GDM1 (cell line): ENCODE measurements at regions not wholly inside any gene's neighbourhood (a gene's known extent, or its start where the extent isn't known, plus 50 kb on each side); places are given as distances from the start of the nearest gene placed in this dataset.

Experiments used
- DNase-seq: peaks from one replicate; lab custom pipeline; 2025; lab: John Stamatoyannopoulos, UW

DNA sequence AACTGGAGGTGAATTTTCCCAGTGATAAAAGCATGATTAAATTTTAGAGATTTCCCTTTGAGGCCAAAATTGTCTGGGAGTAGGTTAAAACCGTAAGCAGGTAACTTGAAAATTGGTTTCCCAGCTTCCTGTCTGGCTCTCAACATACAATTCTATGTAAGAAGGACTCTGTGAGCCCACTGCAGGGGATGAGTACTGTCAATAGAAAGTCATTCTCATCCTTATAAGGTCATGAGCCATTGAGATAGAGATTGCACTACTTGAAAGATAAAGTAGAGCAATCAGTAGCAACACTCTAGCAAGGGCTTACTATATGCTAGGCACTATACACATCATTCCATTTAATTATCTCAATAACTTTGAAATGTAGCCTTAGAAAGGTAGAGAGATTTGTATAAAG, 225.6 kb upstream of the HMGA2 start:
- no peak for DNase-seq

DNA sequence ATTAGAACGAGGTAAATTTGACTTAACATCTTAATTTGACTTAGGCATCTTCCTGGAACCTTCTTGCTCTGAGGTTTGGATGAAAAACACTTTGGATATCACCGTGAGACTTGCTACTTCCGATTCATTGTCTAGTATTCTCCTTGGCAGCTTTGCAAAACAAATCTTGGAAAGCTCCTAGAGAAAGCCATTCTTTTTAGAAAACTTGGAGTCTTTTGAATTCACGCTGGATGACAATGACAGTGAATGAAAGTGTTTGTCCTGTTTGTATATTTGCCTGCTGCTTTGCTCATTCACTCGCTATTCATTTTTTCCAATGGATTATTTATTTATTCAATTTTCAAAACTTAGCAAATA, 222.1 kb upstream of the HMGA2 start:
- DNase-seq: no peak

DNA sequence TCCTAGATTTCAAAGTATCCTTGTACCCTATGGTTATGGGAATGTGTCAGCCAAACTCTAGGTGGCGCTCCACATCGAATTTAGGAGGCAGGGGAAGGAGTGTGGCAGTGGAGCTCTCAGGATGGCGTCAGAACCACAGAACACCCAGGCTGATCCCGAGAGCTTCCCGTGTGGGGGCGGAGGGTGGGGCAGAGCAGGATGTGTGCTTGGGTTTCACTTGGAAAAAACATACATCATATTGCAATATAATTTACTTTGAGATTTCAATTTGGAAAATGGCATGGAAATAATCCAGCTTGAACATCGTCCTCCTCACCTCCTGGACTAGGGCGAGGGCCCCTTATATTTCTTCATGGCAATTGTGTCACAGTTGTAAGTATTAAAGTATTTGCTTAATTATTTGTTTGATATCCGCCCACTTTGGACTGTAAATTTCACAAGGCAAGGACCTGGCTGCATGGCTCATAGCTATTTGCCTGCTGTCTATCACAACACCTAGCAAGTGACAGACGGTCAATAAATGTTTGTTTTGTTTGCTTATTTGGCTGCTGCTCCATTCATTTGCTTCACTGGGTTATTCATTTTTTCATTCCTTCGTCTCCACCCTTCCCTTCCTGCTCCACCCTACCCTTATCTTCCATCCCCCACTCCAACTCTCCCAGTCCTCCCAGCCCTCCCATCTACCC, 221.5 kb upstream of the HMGA2 start:
- DNase-seq: no peak

DNA sequence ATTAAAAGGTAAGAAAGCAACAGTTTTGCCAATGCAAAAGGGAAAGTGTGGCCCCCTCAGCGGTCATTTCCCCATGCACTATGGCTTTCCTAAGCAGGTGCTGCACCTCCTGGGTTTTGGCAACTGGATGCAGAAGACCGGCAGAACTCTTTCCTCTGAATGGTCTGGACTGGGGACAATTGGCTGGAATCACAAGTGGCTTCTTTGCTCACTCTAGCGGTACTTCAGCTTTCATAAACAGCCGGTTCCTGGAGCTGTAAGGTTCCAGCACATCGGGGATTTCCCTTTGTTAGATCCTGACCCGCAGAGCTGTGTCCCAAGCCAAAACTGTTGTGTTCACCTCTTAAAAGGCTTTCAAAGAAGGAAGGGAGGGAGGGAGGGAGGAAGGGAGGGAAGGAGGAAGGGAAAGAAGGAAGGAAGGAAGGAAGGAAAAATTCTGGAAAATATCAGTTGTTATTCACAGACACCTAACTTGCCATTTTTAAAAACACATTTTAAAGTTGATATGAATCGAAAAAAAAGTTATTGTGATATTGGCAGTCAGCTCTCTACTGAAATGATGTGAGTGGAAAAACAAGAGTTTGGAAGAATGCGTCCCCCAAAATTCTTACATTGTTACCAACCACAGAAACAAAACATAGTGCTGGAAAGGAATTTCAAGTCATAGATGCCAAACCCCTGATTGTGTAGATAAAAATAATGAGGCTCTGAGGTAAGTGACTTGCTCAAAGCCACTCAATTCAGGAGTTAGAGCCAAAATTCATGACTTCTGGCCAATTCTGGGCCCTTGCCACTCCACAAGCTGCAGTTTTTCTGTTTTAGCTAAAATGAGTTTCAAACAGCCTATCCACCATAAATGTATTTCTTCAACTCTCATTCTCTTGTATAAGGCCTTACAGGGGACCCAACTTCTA, 220.6 kb upstream of the HMGA2 start:
- no peak for DNase-seq

DNA sequence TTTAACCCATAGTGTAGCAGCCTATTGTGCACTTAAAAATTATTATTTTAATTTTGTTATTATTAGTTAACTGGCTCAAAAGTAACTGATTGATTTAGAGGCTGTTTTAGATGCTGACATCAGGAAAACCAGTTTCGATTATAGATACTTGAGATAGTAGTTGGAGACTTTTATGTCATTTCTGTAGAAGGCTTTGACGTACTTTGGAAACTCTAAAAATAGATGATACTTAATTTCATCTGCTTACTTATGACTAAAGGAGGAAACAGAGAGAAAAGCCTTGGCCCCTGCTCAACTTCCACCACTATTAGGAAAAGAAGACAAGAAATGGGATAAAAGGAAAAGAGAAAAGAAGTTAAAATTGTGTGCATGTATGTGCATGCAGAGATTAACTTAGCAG, 219.3 kb upstream of the HMGA2 start:
- DNase-seq: no peak

DNA sequence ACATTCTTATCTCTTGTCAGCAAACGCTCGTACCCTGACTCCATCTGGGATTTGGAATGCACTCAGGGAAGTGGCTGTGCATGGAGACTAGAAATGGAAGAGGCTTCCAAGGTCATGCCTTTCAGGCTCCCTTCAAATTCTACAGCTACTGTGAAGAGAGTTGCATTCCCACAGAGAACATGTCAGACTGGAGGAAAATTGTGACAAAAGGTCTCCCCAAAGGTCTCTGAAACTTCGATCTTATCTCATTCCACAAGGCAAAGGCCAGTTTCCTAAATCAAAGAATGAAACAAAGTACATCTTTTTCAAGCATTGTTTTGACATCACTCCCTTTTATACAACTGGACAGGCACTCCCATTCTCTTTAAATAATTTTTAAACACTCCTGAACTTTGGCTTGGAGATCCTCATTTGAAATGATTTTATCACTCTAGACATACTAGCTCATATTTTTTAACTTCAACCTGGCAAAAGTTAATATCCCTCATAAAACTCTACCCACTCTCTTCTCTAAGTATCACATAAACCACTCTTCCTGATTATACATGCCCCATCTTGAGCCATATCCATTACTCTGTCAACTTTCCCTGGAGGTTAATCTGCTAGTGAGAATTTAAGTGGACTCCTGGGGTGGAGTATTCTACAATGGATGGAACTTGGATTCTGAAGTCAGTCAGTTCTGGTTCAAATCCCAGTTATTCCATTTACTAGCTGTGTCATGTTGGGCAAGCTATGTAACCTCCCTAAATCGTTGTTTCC, 218.1 kb upstream of the HMGA2 start:
- DNase-seq: no peak

DNA sequence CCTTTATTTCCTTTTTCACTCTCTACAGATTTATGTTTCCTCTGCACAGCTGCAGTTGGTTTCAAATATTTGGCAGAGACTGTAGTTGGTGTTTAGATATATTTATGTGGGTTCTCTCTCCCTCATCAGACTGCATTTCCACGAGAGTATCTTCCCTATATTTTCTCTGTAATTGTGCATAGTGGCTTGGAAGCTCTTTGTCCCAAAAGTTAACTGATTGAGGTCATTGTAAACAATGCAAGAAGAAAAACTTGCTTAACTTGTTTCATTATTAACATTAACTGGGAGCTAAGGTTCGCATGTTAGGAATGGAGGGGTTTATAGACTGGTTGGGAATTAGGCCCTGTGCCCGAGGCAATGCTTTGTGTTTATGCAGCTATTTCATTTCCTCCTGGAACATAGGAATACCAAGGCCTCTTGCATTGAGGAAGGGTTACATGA, 216.9 kb upstream of the HMGA2 start:
- no peak for DNase-seq

DNA sequence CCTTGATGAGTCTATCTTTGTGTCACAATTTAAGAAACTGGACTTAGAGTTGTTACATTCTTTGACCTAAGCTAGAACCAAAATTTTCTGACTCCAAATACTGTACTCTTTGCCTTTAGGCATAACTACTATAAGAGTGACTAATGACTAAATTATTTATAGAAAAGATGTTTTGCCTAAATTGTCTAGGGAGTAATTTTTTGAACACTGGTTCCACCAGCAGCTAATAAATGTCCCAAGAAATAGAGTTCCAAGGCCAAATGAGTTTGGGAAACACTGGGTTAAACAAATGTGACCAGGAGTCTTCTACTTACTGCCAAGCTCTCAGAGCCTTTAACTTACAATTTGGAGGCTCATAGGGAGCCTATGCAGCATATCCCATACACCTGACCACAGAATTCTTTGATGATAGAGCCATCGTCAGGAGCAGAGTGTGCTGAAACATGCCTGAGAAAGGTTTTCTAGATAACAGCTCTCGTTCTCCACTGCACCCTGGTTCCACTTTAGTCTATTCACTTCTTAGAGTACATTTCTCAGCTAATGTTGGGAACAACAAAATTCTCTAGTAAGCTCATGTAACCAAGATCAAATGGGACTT, 215.9 kb upstream of the HMGA2 start:
- DNase-seq: no peak

DNA sequence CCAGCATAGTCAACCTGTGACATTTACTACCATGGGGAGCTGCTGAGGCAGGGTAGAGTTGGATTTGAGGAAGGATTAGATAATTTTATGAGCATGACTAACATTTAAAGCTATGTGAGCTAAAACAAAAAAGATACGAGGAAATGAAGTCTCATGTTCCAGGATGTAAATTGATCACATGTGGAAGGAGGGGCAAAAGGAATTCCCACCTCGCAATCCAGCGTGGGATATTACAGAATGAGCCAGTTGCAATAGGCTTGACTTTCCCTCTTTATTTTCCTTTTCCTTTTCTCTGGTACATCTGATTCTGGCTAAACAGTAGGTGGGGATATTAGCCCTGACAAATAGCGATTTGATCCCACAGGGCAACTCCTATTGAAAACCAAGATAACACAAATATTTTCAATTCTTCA, 214.9 kb upstream of the HMGA2 start:
- no peak for DNase-seq

DNA sequence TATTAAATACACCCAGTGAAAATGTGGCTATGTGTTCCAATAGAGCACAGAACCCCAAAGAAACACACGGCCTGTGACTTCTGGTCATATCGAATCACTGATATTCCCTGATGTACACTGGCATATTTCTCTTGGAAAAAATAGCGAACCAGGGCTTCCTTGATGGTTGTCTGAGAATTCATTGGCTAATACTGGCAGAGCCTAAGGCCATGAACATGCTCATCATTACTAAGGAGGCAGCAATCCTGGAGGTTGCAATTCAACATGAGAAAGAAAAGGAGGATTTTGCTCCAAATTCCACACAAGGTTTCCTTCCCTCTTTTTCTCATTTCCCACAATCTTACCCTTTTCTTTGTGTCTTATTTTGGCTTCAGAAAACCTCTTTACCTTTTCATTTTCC, 212.9 kb upstream of the HMGA2 start:
- DNase-seq: no peak

DNA sequence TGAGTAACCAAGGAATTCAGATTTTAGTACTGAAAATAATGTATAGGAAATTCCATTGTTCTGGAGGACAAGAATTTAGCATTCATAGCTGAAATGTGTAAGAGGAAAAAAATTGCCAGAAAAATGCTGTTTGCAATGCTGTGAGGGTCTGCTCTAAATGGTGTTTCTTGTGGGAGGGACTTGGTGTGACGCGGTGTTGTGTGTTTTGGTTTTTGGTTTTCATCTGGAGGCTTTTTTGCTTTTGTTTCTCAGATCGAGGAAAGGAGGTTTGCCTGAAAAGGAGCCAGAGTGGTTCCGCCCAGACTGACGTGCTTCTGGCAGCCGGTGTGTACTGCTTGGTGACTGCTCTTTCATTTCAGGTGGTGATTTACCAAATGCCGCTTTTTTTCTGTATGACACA, 211.8 kb upstream of the HMGA2 start:
- DNase-seq: no peak

DNA sequence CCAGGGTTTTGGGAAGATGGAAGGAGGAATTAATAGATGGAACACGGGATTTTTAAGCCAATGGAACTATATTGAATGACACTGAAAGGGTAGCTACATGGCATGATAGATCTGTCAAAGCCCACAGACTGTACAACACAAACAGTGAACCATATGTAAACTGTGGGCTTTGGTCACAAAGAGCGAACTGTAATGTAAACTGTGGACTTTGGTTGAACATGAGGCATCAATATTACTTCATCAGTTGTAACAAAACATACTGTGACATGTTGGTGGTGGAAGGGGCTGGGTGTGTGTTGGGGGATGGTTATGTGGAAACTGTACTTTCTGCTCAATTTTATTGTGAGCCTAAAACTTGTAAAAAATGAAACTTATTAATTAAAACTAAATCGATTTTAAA, 210.6 kb upstream of the HMGA2 start:
- DNase-seq: no peak

DNA sequence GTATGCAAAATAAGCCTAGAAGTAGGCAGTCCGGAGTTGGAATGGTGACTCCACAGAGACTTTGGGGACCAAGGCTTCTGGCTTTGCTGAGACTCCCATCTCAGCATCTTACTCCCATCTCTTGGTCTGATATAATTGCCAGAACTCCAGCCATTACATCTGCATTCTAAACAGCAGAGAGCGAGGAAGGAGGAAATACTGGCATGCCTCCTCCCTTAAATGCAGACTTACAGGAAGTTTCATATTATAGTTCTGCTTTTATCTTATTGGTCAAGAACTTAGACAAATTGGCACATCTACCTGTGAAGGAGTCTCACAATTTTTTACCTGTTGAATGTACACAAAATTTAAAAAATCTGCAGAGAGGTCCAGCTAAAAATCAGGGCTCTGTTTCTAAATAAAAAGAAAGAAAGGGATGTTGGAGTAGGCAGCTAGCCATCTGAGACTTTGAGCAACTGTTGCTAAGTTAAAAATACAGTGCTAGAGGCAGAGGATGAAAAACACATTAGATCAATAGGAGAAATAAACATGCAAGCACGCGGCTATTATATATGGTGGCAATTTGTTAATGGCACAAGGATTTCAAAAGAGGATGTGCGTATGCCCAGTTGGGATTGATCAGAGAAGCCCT, 209.9 kb upstream of the HMGA2 start:
- DNase-seq: no peak

DNA sequence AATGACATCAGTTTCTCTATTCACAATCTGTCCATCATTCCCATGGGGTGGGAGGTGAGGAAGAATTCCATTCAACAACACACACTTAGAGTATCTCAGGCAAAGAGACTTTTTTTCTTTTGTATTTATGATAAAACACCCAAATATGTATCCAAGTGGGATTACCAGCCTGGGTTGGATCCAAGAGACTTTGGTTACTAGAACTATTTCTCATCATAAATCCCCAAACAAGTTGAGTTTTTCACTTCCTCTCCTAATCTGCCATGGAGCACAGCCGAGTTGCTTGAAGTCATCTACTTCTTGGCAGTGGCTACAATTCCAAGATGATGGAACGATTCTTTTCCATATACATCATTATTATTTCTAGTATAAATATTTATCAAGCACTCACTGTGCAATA, 209.2 kb upstream of the HMGA2 start:
- DNase-seq: no peak

DNA sequence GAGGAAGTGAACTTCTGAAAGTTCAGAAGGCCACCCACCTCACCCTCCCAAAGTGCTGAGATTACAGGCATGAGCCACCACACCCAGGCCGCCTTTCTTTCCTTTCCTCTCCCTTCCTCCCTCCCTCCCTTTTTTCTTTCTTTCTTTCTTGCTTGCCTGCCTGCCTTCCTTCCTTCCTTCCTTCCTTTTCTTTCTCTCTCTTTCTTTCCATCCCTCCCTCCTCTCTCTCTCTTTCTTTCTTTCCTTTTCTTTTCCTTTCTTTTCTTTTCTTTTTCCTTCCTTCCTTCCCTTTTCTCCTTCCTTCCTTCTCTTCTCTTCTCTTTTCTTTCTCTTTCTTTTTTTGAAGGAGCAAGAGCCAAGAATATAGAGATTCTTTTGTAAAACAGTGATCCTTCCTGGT, 208.3 kb upstream of the HMGA2 start:
- no peak for DNase-seq

DNA sequence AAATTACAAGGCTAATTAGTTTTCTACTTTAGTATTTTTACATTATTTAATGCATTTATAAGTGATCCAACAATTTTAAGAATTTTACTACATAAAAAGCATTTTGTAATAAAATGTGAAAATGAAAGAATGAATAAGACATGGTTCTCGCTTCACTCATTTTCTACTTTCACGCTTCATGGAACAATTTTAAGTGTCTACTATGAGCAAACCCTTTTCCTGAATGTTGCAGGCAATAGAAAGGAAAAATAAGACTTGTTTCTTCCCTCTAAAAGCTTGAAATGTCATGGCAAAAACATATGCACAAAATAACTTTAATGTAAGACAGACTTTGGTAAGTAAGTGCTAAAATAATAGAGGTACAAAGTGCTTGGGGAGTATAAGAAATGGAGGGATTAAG, 205.7 kb upstream of the HMGA2 start:
- no peak for DNase-seq

DNA sequence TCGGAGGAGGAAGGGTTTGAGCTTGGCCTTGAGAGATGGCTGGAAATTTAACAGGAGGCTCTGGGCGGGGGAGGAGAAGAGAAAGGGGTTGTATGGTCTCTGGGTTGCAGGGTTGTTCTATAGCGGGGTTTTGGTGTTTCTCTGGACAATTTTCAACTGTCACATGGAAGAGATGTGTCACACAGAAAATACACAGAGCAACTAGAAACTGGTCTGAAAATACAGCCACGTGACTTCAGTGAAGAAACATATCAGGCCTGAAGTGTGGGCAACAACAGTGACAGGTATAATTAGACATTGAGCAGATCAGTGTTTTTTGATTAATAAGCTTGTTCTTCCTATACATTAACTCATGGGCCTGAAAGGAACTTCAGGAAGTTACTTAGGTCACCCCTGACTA, 205.3 kb upstream of the HMGA2 start:
- DNase-seq: no peak

DNA sequence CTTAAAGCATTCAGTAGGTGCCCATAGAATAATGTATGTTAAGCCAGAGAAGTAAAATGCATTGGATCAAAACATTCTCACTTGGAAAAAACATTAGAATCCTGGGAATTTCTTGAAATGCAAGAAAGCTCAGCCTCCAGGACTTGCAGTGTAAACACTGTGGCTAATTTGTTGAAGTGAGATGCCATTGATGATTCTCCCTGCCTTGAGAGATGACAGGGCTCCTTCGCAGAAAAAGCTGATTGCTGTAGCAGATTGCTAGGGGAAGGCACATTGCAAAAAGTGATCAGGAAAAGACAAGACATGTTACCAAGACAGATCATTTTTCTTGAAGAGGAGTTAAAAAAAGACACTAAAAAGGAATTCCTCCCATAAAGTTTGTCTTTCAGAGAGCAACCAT, 204.2 kb upstream of the HMGA2 start:
- no peak for DNase-seq

DNA sequence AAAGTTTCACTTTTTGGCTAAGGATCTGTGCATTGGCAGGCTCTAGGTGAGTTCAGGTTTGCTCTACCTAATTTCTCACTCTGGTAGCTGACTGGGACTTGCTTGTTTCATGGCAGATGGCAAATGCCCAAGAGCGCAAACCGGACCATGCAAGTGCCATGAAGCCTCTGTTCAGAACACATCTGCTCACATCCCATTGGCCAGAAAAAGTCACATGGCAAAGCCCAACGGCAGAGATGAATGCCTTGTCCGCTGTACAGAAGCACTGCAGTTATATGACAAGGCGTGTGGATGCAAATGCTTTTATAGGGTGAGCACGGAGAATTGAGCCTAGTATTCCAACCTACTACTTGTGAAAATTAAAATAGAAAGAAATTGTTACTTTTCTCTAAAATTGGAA, 202.2 kb upstream of the HMGA2 start:
- DNase-seq: no peak

DNA sequence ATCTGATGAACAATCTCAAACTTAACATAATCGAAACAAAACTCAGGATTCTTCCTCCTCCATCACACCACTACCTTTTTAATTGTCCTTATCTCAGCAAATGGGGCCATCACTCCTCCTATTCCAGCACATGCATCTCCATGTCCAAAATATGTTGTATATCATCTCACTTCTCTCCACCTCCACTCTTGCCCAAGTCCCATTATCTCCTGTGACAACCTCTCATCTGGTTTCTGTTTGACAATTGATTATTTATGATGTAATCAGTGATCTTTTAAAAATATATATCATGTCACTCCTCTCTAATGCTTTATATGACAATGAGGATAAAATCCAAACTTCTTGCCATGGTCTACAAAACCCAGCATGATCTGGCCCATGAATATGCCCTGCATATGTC, 200.8 kb upstream of the HMGA2 start:
- no peak for DNase-seq

DNA sequence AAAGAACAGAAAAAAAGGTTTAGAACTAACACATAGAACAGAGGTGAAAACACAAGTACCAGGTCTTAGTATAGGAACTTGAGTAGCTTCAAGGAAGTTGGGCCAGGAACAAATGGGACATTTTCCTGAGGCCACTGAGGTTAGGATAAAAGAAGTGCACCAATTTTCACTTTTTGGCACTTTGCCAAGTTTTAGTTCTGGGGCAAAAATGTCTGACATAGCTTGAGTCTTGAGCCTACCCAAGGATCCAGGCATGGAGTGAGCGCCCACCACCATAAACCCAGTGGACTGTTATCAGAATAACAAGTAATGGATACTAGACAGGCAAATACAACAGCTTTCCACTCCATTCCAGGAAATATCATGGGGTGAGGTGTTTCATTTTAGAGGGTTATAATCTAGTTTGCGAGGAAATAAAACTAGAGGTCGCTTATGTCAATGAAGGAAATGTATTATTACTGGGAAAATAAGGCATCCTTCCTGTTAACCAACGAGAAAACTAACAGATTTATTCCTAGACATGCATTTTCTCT, 199.7 kb upstream of the HMGA2 start:
- DNase-seq: no peak

DNA sequence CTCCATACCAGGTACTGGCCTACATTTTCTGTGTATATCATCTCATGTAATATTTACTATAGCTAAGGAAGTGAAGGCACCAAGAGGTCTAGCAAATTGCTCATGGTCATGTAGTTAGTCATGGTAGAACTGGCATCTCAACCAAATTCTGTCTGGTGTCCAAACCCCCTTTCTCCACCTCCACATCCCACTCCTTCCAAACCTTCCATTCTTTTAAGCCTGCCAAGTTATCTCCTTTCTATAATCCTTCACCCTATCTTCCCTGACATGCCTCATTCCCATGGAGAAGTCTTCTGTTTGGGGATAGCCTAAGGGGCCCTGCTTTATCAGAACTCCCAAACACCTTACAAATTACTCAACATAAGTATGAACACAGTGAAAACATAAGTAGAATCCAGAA, 196.2 kb upstream of the HMGA2 start:
- no peak for DNase-seq
